Stimulated activated CD8-positive, alpha-beta memory T cell treated with anti-CD3 and anti-CD28 coated beads, Interleukin-15, amount 100 ng/mL, for 48 hours (primary cell): ENCODE measurements at regions not wholly inside any gene's neighbourhood (a gene's known extent, or its start where the extent isn't known, plus 50 kb on each side); places are given as distances from the start of the nearest gene placed in this dataset.
"Not testable (repeated sequence)": the region's sequence is repeated elsewhere in the genome, so short reads cannot be mapped to it uniquely, and the experiment has no call there.

Source experiments
- DNase-seq, 2 donors: peaks; one replicate each; pipeline ENCODE4 v3.0.0-alpha.2; 2020; ENCODE audit warnings: low read depth in 2 of 2

DNA sequence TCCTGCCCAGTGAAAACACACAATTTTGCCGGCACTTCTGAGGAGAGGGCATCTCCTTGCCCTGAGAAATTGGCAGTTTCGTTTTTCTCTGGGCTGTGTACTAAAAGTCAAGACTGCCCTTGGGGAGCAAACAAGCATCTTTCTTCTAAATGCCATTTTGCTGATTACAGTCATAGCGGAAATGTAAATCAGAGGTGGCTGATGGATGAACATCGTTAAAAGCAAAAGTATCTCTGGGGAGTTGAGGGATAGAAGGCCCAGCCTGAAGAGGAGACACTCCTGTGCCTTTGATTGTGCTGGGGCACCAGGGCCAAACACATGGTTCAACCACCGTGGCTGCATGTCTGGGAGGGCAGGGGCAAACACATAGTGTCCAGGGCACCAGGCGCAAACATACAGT, 49.8 kb downstream of the ABCC12 start:
- no peak for DNase-seq

DNA sequence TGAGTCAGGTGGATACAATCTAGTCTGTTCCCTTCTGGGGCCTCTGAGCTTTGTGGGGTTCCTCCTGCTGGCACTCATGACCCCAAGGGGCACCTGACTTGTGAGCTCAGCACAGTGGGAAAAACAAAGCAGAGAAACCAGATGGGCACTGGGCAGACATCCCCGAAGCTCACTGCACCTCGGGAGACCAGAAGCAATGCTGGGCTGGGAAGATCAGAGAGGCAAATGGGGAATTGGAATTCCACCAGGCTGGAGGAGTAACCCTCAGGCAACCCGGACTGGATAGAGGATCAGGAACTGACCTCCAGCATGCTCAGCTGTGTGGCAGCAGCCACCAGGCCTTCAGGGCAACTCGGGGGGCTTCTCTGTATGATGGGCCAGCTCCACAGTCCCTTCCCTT, 50.3 kb downstream of the ABCC12 start:
- no peak for DNase-seq

DNA sequence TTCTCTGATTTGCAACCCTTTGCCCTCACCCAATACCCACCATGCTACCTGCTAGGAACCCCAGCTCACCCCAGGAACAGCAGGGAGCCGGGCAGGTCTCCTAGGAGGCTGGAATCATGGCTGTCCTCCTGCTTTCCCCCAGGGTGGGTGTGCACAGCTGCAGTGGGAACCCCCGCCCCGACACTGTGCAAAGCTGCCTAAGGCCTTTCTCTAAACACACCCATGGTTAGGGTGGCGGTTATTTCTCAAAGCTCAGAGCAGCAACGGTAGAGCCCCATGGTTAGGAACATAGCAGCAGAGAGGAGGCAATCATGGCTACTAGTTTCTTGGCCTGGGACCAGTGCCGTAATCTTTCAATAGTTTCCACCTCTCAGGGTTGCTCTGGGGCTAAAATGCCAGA, 52.2 kb downstream of the ABCC12 start:
- no peak for DNase-seq

DNA sequence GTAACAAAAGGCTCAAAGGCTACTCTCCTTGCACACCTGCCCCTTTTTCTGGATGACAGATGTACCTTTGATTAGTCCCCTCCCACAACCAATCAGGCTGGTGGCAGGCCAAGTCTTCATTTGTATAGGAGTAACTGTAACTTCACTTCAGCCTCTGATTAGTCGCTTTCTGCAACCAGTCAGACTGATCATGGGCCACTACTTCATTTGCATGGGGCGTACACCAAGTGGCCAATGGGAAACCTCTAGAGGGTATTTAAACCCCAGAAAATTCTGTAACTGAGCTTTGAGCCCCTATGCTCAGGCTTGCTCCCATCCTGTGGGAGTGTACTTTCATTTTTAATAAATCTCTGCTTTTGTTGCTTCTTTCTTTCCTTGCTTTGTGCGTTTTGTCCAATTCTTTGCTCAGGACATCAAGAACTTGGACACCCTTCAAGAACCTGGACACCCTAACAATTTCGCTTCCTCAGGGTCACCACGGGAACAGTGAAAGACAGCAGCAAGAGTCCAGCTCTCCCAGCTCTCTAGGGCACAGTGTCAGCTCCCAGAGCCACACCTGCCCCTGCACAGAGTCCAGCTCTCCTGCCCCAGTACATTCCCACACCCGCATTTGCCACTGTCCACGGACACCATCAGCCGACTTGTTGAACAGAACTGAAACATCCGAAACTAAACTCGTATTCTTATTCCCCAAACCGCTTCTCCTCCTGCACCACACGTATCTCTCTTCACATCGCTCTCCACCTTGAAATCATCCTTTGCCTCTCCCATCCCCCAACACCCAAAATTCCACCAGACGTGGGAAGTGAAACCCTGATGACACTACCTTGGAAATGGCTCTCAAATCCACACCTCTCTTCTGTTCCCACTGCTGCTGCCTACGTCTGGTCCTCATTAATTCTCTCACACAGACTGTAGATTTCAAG, 53.4 kb downstream of the ABCC12 start:
- no peak for DNase-seq

DNA sequence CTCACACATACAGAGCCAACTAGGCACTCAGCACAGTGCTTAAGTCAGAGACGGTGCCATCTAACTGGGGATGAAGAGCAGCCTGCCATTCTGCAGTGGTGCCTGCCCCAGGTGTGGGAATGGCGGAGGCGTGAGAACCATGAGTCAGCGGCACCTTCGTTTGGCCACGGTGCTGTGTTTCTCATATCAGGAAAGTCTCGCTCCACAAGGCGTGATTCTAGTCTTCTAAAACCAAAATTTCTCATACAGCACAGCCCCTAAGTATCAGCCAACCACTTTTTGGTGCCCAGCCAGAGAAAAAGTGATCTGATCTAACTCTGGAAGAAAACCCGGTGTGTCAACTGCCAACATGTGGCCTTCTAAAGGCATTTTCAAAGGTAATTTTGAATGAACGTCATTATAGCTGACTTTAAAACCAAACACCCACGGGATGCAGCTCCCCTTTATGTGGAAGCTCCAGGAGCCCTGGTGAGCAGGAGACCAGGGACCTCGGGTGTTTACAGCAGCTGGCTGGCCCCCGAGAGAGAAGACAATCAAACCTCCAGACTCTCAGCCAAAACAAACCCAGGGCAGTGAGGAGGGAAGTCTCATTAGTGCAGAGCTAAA, 54.6 kb downstream of the ABCC12 start:
- DNase-seq, result peak; percentile 19 to 59

DNA sequence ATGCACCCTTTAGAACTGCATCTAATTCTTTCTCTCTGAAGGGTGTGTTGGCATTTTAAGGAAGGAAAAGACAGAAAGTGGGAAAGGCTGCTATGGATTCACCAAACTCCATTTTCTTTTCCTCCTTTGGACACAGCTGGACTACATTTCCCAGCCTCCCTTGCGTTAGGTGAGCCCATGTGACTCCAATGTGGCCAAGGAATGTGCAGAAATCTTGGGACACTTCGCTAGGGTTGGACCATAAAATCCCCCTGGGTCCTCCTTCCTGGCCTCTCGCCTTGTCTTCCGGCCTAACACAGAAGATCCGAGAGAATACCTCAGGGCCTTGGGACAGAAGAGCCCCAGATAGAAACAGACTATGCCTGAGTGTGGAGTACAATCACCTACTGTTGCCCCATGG, 56.3 kb downstream of the ABCC12 start:
- no peak for DNase-seq

DNA sequence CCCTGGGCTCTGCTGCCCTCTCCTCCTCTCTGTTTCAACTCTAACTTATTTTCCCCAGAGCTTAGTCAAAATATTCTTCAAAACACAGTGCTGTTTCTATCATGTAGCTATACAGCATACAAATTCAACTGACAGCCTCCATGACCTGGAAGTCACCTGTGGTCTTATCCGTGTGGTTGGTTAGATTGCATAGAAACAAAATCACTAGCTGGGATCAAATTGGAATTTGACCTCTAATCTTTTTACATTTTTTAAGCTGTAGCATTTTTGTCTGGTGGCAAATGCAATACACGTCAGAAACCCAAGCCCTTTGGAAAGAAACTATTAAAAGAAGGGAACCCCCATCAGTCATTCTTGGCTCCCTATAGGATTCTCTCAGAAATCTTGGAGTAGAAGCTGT, 57.3 kb downstream of the ABCC12 start:
- DNase-seq, result no peak

DNA sequence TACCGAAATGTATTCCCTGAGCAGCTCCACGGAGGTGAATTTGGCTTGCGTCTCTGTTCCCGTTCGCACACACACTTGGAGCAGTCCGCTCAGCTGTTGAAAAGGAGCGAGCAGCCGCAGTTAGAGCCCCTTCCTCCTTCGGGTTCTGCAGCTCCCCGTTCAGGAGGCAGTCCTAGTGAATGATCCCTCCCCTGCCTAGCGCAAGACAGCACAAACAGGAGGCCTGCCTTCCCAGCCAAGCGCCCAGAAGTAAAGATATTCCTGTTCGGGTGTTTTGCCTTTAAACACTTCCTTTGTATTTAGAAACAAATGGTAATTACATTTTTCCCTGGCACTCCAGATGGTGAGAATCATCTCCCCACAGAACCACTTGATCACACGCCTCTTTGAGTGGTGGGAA, 64.7 kb downstream of the ABCC12 start:
- DNase-seq, result no peak

DNA sequence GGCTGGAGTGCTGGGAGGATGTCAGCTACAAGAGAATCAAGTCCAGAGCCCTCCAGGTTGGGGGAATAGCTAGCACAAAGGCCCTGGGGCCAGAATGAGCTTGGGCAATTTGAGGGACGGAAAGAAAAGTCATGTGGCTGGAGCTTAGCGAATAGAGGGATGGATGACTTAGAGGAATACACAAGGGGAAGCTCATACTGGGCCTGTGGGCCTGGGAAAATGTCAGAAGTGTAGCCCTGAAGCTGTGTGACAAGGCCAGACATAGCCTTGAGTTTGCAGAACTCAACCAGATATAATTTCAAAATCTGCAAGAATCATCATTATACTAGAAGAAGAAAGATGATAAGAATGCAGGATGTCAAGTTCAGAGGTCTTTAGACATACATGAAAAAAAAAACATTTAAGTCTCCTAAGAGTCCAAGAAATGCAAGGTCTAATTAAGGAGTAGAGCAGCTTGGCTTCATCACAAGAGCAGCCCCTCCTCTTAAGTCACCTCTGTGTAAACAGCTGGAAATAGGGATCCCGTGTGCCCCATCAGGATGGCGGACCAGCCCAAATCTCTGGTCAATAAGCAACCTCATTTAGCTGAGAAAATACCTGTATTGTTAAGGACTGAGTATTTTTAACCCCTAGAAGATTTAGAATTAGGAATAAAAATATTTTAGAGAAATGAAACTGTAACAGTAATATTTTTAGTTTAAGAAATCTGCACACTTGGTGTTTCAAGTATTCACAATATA, 66.6 kb downstream of the ABCC12 start:
- DNase-seq, result no peak

DNA sequence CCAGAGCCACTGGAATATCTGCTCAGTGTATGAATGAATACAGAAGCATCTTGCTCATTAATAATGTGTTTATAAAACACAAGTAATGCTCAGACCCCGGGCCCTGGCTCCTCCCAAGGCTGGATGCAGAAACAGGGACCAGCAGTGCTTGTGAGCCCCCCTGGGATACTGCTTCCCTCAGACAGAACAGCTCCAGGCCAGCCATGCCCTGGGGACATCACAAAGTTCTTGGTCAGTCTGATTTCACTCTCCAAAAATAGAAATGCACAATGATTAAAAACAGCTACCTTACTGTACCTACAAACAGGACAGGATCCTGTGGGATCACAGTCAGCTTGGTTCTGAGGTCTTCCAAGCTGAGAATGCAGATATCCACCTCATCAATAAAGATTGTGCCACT, 68.2 kb downstream of the ABCC12 start:
- DNase-seq, result no peak

DNA sequence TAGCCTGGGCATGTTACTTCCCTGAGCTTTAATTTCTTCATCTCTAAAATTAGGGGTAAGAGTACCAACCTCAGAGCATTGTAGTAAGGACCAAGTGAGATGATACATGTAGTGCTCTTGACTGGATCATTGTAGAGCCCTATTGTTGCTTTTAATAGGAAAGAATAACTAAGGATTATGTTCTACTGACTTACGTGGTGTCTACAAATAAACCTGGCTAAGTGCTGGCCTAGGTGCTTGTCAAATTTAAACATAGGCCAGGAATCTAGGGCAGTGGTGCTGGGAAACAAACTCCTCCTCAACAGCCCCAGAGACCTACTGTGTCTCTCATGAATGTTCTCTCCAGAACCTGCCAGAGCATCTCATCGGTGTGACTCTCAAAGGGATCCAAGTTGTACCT, 69.4 kb downstream of the ABCC12 start:
- no peak for DNase-seq

DNA sequence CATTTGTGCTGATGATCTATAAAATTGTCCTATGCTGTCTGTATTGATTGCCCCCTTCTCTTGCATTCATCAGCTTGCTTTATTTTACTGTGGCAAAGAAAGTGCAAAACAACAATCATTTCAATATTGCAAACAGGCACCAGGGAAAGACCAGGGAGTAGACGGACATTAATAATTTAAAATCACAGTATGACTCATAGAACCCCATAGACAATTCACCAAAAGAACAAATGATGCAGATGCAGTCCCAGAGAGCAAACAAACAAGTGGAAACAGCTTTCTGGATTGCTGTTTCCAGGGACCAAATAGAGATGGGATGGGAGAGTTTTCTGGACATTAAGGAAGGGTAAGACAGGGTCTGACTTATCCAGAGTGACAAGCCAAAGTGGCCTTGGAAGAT, 70.1 kb downstream of the ABCC12 start:
- no peak for DNase-seq

DNA sequence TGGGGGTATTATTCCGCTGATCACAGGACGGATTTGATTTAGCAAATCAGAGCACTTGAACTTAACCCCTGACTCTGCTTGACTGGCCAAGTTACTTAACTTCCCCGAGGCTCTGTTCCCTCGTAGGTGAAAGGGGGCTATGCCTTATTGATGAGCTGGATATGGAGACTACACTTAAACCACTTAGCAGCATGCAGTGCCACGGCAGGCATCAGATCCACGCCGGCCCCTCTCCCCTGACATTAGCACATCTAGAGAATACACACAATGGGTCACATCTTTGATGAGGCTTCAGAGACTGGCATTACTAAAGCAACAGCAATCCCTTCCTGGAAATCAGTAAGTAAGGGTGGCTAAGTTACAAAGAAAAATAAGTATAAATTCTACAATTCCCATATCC, 71.0 kb downstream of the ABCC12 start:
- no peak for DNase-seq

DNA sequence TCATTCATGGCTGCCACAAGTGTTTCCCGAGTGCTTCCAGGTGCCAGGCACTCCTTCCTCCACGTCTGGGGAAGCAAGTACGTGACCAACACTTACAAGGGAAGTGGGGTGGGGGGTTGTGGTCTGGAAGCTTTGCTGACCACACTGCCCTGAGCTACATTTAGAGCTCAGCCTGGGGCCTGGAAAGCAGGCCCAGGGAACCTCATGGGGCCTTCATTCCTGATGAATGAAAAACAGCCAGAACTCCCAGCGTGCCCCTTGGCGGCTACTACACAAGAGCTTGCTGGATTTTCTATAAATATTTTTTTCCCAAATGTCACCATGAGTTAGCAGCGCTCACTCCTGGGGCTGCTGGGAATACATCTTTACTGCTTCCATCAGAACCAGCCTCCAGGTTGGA, 73.3 kb downstream of the ABCC12 start:
- DNase-seq, result no peak

DNA sequence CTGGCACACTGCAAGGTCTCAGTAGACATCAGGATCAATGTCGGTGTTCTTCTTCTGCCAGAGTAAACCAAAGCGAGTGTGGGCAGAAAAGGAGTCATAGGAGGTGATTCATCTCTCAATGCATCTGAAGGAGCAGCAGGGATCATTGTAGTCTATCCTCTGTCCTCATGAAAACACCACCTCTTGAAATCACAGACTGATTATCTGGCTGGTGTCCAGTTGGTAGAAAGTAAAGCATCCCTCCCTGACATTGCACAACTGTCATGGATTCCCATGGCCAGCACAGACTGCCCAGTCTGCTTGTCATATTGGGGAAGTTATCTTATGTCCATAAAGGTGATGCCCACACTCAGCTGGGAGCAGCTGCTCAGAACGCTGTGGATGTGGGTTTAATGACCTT, 74.1 kb downstream of the ABCC12 start:
- no peak for DNase-seq

DNA sequence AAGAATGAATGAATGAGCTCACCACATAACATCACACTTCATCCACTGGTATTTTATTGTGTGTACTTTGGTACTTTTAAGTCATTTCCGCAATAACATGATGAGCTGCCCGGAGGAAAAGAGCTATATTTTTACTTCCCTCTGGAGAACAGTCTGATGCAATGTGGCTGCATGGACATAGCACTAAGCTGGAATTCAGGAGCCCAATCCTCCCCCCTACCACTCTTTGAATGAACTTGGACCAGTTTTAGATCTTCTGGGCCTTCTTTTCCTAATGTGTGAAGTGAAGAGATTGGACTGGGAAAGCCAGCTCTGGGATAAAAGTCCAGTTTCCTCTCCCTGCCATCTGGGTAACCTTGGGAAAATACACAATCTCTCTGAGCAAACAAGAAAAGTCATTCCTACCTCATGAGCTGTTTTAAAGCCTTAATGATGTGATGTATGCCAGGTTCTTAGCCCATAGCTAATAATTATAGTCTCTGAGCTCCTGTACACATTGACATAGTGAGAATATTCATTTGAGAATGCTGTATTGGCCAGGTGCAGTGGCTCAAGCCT, 79.3 kb downstream of the ABCC12 start:
- DNase-seq, result no peak

DNA sequence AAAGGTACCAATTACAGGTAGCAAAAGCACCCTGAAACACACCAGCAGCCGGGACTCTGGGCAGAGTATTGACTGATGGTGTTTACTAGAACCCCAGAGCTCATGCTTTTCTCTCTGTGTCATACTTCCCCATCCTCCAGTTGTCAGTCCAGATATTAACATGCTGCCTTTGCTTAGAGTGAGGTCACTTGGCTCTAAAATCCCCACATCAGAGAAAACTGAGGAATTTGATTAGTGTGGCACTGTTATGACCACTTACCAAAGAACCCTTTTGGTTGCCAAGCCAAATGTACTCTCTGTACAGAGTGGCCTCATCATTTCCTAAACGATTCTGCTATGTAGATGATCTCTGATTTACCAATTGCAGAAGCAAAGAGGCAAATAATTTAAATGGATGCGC, 80.4 kb downstream of the ABCC12 start:
- DNase-seq, result no peak

DNA sequence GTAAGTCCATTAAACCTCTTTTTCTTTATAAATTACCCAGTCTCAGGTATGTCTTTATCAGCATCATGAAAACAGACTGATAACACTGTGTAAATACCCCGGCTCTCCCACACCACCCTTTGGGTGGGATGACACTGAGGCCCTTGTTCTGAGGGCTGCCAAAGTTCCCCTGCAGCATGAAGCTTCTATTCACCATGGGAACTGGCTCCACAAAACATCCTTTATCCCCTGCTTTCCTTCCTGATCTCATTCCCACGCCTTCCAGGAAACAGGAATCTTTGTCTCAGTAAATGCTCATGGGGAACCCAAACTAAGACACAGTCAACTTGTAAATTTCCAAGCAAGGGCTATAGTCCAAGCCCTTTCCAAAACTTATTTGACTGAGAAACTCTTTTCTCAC, 88.4 kb downstream of the ABCC12 start:
- DNase-seq, result no peak

DNA sequence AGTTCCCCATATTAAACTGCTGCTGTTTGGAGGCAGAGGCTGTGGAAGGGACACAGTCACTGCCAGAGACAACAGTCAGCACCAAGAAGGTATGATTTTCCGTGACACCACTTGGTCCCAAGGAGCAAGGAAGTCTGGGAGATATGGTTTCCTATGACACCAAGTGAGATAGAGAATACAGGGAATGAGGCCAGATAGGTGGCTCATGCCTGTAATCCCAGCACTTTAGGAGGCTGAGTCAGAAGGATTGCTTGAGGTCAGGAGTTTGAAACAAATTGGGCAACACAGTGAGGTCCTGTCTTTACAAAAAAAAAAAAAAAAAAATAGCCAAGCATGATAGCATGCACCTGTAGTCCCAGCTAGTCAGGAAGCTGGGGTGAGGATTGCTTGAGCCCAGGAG, 90.8 kb downstream of the ABCC12 start:
- no peak for DNase-seq

DNA sequence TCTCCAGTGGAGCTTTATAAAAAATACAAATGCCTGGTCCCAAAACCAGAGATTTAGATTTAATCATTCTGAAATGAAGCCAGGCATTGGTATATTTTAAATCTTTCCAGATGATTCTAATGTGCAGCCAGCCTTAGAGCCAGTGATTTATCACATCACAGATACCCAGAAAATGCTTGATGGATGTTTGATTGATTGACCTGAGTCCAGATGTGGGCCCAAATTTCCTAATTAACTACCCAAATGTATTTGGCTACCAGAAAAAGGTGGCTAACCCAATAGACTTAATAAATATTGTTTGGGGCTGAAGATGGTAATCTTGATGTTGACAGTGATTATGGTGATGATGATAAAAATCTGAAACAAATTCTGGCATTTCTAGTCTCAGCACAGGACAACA, 93.1 kb downstream of the ABCC12 start:
- no peak for DNase-seq

DNA sequence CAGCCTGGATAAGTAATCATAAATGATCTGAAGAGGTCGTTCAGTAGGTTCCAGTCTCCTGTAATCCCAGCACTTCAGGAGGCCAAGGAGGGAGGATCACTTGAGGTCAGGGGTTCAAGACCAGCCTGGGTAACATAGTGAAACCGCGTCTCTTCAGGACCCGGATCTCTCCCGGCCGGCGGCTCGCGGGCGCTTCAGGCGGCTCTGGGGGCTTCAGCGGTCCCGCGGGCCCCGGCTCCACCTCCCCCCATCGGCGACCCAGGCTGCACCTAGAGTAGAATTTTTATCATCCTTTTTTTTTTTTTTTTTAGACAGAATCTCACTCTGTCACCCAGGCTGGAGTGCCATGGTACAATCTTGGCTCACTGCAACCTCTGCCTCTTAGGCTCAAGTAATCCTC, 95.9 kb downstream of the ABCC12 start:
- DNase-seq, result no peak

DNA sequence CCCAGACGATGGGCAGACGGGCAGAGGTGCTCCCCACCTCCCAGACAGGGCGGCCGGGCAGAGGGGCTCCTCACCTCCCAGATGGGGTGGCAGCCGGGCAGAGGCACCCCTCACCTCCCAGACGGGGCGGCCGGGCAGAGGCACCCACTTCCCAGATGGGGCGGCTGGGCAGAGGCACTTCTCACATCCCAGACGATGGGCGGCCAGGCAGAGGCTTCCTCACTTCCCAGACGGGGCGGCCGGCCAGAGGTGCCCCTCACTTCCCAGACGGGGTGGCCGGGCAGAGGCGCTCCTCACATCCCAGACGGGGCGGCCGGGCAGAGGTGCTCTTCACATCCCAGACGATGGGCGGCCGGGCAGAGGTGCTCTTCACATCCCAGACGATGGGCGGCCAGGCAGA, 96.6 kb downstream of the ABCC12 start:
- not testable (repeated sequence) for DNase-seq

DNA sequence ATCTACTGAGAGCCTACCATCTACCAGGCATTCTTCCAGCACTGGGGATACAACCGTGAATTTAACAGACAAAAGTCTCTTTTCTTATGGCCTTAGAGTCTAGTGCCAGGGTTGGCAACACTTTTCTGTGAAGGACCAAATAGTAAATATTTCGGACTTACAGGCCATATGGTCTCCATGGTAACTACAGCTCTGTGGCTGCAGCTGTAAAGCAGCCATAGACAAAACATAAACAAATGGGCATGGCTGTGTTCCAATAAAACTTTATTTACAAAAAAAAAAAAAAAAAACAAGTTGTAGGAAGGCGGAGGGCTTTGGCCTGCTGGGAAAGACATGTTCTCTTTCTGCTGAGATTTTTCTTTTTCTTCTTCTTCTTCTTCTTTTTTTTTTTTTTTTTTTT, 98.7 kb downstream of the ABCC12 start:
- DNase-seq, result no peak
